Muscle of leg (tissue), 3 donors: ENCODE measurements at regions not wholly inside any gene's neighbourhood (a gene's known extent, or its start where the extent isn't known, plus 50 kb on each side); places are given as distances from the start of the nearest gene placed in this dataset.
A peak's percentile ranks its signal among the peaks of the same experiment; 100 is the strongest.
"Not testable (repeated sequence)": the region's sequence is repeated elsewhere in the genome, so short reads cannot be mapped to it uniquely, and the experiment has no call there.

Experiments used
- DNase-seq: peaks from one replicate; pipeline ENCODE4 v3.0.0; 2013
- H3K27ac ChIP-seq: one replicate; pipeline ENCODE4 v1.5.1; 2013; ENCODE audit warnings: mild to moderate bottlenecking, low read length, control low read depth
- H3K27me3 ChIP-seq: one replicate; pipeline ENCODE4 v1.6.1; 2013; ENCODE audit warnings: low read length; ENCODE audit not compliant: control insufficient read depth, insufficient read depth
- H3K36me3 ChIP-seq: one replicate; pipeline ENCODE4 v1.6.1; 2013; ENCODE audit warnings: low read length; ENCODE audit not compliant: control insufficient read depth, insufficient read depth
- H3K4me1 ChIP-seq: one replicate; pipeline ENCODE4 v1.6.1; 2013; ENCODE audit warnings: low read length; ENCODE audit not compliant: control insufficient read depth, insufficient read depth
- H3K4me3 ChIP-seq: one replicate; pipeline ENCODE4 v1.5.1; 2013; ENCODE audit warnings: low read length, control low read depth
- H3K9me3 ChIP-seq: replicated peaks from 2 replicates; pipeline ENCODE4 v1.6.1; 2013; ENCODE audit warnings: low read depth, low read length; ENCODE audit not compliant: control insufficient read depth
- WGBS: methylation state at CpG from one replicate; pipeline ENCODE4 v1.1.5; 2013; ENCODE audit warnings: missing lambda C conversion rate; ENCODE audit not compliant: insufficient coverage; 5-methylcytosine and 5-hydroxymethylcytosine counted together

- no peak overlapping the region for H3K4me3 ChIP-seq
- no peaks in the 10 kb centered on the region for H3K9me3 ChIP-seq
- H3K27me3 ChIP-seq, result no peaks in the 10 kb centered on the region
- H3K36me3 ChIP-seq, result no peaks in the 10 kb centered on the region
- DNase-seq, result no peak
- WGBS, result 53% methylated on average over 3 of the region's 5 CpGs
- H3K27ac ChIP-seq, result no peak overlapping the region
- H3K4me1 ChIP-seq, result no peaks in the 10 kb centered on the region
These were observed 165.9 kb upstream of the VIPR2 start for GRCh38 chr7:159310457-159311171.

GRCh38 chr7:159309214-159309613, 164.5 kb upstream of the VIPR2 start:
- DNase-seq, H3K4me3 ChIP-seq, H3K36me3 ChIP-seq, H3K27me3 ChIP-seq, H3K4me1 ChIP-seq, H3K27ac ChIP-seq, H3K9me3 ChIP-seq: not testable (repeated sequence)
- WGBS, result no CpG with 5 or more reads among the region's 2 CpGs

GRCh38 chr7:159306012-159306411, 161.3 kb upstream of the VIPR2 start:
- Histone ChIP-seq H3K4me3 (no peak overlapping the region), H3K27me3 (no peaks in the 10 kb centered on the region), H3K4me1 (no peaks in the 10 kb centered on the region), H3K27ac (no peak overlapping the region), H3K36me3 (no peaks in the 10 kb centered on the region), H3K9me3 (no peaks in the 10 kb centered on the region)
- DNase-seq, result no peak
- no CpG with 5 or more reads among the region's 2 CpGs for WGBS

- H3K27me3 ChIP-seq, H3K4me3 ChIP-seq, H3K36me3 ChIP-seq, H3K4me1 ChIP-seq, H3K27ac ChIP-seq, H3K9me3 ChIP-seq: not testable (repeated sequence)
- no CpG with 5 or more reads among the region's 3 CpGs for WGBS
- DNase-seq, result peak; percentile 23
These were observed 160.5 kb upstream of the VIPR2 start for GRCh38 chr7:159305185-159305584.

GRCh38 chr7:159303510-159303909, 158.8 kb upstream of the VIPR2 start:
- not testable (repeated sequence) for H3K4me1 ChIP-seq, H3K4me3 ChIP-seq, H3K9me3 ChIP-seq, DNase-seq, H3K27me3 ChIP-seq, H3K27ac ChIP-seq, H3K36me3 ChIP-seq
- WGBS, result no CpG with 5 or more reads among the region's 2 CpGs

- H3K4me1 ChIP-seq, result no peaks in the 10 kb centered on the region
- H3K4me3 ChIP-seq, result no peak overlapping the region
- DNase-seq, result no peak
- H3K27ac ChIP-seq, result no peak overlapping the region
- H3K27me3 ChIP-seq, result no peaks in the 10 kb centered on the region
- WGBS, result 53% methylated on average over 2 of the region's 4 CpGs
- H3K36me3 ChIP-seq, result no peaks in the 10 kb centered on the region
- peaks cover 5% of the 10 kb centered on the region for H3K9me3 ChIP-seq
These were observed 151.5 kb upstream of the VIPR2 start for GRCh38 chr7:159296093-159296681.

- DNase-seq, H3K4me3 ChIP-seq, H3K27me3 ChIP-seq, H3K9me3 ChIP-seq, H3K4me1 ChIP-seq, H3K36me3 ChIP-seq, H3K27ac ChIP-seq: not testable (repeated sequence)
These were observed 141.8 kb upstream of the VIPR2 start for GRCh38 chr7:159286487-159286886.

GRCh38 chr7:159281573-159281972, 136.9 kb upstream of the VIPR2 start:
- DNase-seq, result no peak

GRCh38 chr7:159280008-159280407, 135.3 kb upstream of the VIPR2 start:
- H3K4me1 ChIP-seq, result no peaks in the 10 kb centered on the region
- 50% methylated on average over 2 of the region's 3 CpGs for WGBS
- DNase-seq, result no peak
- H3K4me3 ChIP-seq, result no peak overlapping the region
- no peaks in the 10 kb centered on the region for H3K27me3 ChIP-seq
- H3K9me3 ChIP-seq, result peaks cover 7% of the 10 kb centered on the region
- H3K36me3 ChIP-seq, result no peaks in the 10 kb centered on the region
- no peak overlapping the region for H3K27ac ChIP-seq

More at GRCh38 chr7:159281573-159281972, 136.9 kb upstream of the VIPR2 start:
- Histone ChIP-seq H3K4me1 (no peaks in the 10 kb centered on the region), H3K27ac (no peak overlapping the region), H3K9me3 (peaks cover 4% of the 10 kb centered on the region), H3K27me3 (no peaks in the 10 kb centered on the region), H3K4me3 (no peak overlapping the region), H3K36me3 (no peaks in the 10 kb centered on the region)
- no CpG with 5 or more reads among the region's 3 CpGs for WGBS

- H3K27me3 ChIP-seq, result peaks cover 3% of the 10 kb centered on the region
- DNase-seq, result no peak
- H3K27ac ChIP-seq, result no peak overlapping the region
- no peaks in the 10 kb centered on the region for H3K4me1 ChIP-seq
- no peaks in the 10 kb centered on the region for H3K36me3 ChIP-seq
- no peak overlapping the region for H3K4me3 ChIP-seq
- H3K9me3 ChIP-seq, result peaks cover 16% of the 10 kb centered on the region
- WGBS, result no CpG with 5 or more reads among the region's 3 CpGs
These were observed 128.1 kb upstream of the VIPR2 start for GRCh38 chr7:159272739-159273138.

- H3K4me3 ChIP-seq, result no peak overlapping the region
- no CpG with 5 or more reads among the region's 1 CpG for WGBS
- no peaks in the 10 kb centered on the region for H3K36me3 ChIP-seq
- peaks cover 3% of the 10 kb centered on the region for H3K27me3 ChIP-seq
- H3K9me3 ChIP-seq, result peaks cover 16% of the 10 kb centered on the region
- peak; percentile 75 for DNase-seq
- no peaks in the 10 kb centered on the region for H3K4me1 ChIP-seq
- no peak overlapping the region for H3K27ac ChIP-seq
These were observed 127.1 kb upstream of the VIPR2 start for GRCh38 chr7:159271781-159272180.
